Urinary bladder (tissue), 3 donors: ENCODE measurements at regions not wholly inside any gene's neighbourhood (a gene's known extent, or its start where the extent isn't known, plus 50 kb on each side); places are given as distances from the start of the nearest gene placed in this dataset.

Experiments
- DNase-seq: peaks from one replicate; pipeline ENCODE4 v3.0.0-alpha.2; 2015; ENCODE audit errors: extremely low spot score
- H3K27ac ChIP-seq: one replicate; pipeline ENCODE4 v1.5.1; 2013; ENCODE audit warnings: low read depth, mild to moderate bottlenecking, moderate library complexity
- H3K36me3 ChIP-seq: one replicate; pipeline ENCODE4 v1.6.1; 2013; ENCODE audit warnings: mild to moderate bottlenecking, moderate library complexity; ENCODE audit not compliant: insufficient read depth
- H3K4me1 ChIP-seq: one replicate; pipeline ENCODE4 v1.6.1; 2013; ENCODE audit warnings: mild to moderate bottlenecking, moderate library complexity; ENCODE audit not compliant: insufficient read depth
- H3K4me3 ChIP-seq: one replicate; pipeline ENCODE4 v1.5.1; 2013; ENCODE audit warnings: low read depth, low read length
- WGBS: extraction: QIAGEN DNeasy Blood & Tissue Kit; methylation state at CpG from one replicate; pipeline ENCODE4 v1.1.7; 2013; 5-methylcytosine and 5-hydroxymethylcytosine counted together
- donor health status: healthy with polysubstance abuse.
- donor health status: healthy.

GRCh38 chr13:97844151-97844550 lies 109.3 kb upstream of the IPO5 start:
- H3K4me3 ChIP-seq: no peak overlapping the region
- no peaks in the 10 kb centered on the region for H3K36me3 ChIP-seq
- no peaks in the 10 kb centered on the region for H3K4me1 ChIP-seq
- 84% methylated on average over 5 of the region's 5 CpGs for WGBS
- no peak for DNase-seq
- no peak overlapping the region for H3K27ac ChIP-seq

GRCh38 chr13:97848886-97849285 lies 104.6 kb upstream of the IPO5 start:
- no peak overlapping the region for H3K27ac ChIP-seq
- DNase-seq: no peak
- H3K4me3 ChIP-seq: no peak overlapping the region
- no peaks in the 10 kb centered on the region for H3K36me3 ChIP-seq
- no peaks in the 10 kb centered on the region for H3K4me1 ChIP-seq
- WGBS: 74% methylated on average over 3 of the region's 3 CpGs

GRCh38 chr13:97849305-97849704 lies 104.2 kb upstream of the IPO5 start:
- Histone ChIP-seq H3K27ac (no peak overlapping the region), H3K36me3 (no peaks in the 10 kb centered on the region), H3K4me3 (no peak overlapping the region), H3K4me1 (no peaks in the 10 kb centered on the region)
- 68% methylated on average over 4 of the region's 4 CpGs for WGBS
- no peak for DNase-seq

- no peak for DNase-seq
- no peaks in the 10 kb centered on the region for H3K4me1 ChIP-seq
- no peak overlapping the region for H3K4me3 ChIP-seq
- WGBS: 43% methylated on average over 4 of the region's 4 CpGs
- H3K36me3 ChIP-seq: no peaks in the 10 kb centered on the region
- H3K27ac ChIP-seq: no peak overlapping the region
These were observed 102.2 kb upstream of the IPO5 start for GRCh38 chr13:97851269-97851668.

- Histone ChIP-seq H3K36me3 (no peaks in the 10 kb centered on the region), H3K4me1 (no peaks in the 10 kb centered on the region), H3K4me3 (no peak overlapping the region), H3K27ac (no peak overlapping the region)
- no peak for DNase-seq
- WGBS: 77% methylated on average over 5 of the region's 5 CpGs
These were observed 101.1 kb upstream of the IPO5 start for GRCh38 chr13:97852181-97852874.

GRCh38 chr13:97853550-97853949 lies 99.9 kb upstream of the IPO5 start:
- no peak for DNase-seq
- Histone ChIP-seq H3K4me1 (no peaks in the 10 kb centered on the region), H3K27ac (no peak overlapping the region), H3K4me3 (no peak overlapping the region), H3K36me3 (no peaks in the 10 kb centered on the region)
- 68% methylated on average over 4 of the region's 4 CpGs for WGBS

- no peaks in the 10 kb centered on the region for H3K4me1 ChIP-seq
- H3K4me3 ChIP-seq: no peak overlapping the region
- no peak overlapping the region for H3K27ac ChIP-seq
- DNase-seq: peak; percentile 53
- H3K36me3 ChIP-seq: no peaks in the 10 kb centered on the region
- WGBS: 22% methylated on average over 13 of the region's 13 CpGs
These were observed 97.7 kb upstream of the IPO5 start for GRCh38 chr13:97855570-97856303.

GRCh38 chr13:97856304-97856675 lies 97.2 kb upstream of the IPO5 start:
- WGBS: 80% methylated on average over 4 of the region's 4 CpGs
- no peaks in the 10 kb centered on the region for H3K4me1 ChIP-seq
- no peak for DNase-seq
- H3K4me3 ChIP-seq: no peak overlapping the region
- H3K27ac ChIP-seq: no peak overlapping the region
- H3K36me3 ChIP-seq: no peaks in the 10 kb centered on the region

- DNase-seq: no peak
- Histone ChIP-seq H3K4me3 (no peak overlapping the region), H3K4me1 (no peaks in the 10 kb centered on the region), H3K27ac (no peak overlapping the region), H3K36me3 (no peaks in the 10 kb centered on the region)
- 81% methylated on average over 2 of the region's 2 CpGs for WGBS
These were observed 95.3 kb upstream of the IPO5 start for GRCh38 chr13:97858161-97858560.

GRCh38 chr13:97866346-97866745 lies 87.1 kb upstream of the IPO5 start:
- DNase-seq: no peak
- 92% methylated on average over 4 of the region's 4 CpGs for WGBS
- Histone ChIP-seq H3K4me1 (no peaks in the 10 kb centered on the region), H3K4me3 (no peak overlapping the region), H3K36me3 (no peaks in the 10 kb centered on the region), H3K27ac (no peak overlapping the region)

- Histone ChIP-seq H3K36me3 (no peaks in the 10 kb centered on the region), H3K27ac (no peak overlapping the region), H3K4me3 (no peak overlapping the region), H3K4me1 (no peaks in the 10 kb centered on the region)
- no peak for DNase-seq
- WGBS: 82% methylated on average over 3 of the region's 3 CpGs
These were observed 86.7 kb upstream of the IPO5 start for GRCh38 chr13:97866751-97867150.

GRCh38 chr13:97873398-97873797 lies 80.1 kb upstream of the IPO5 start:
- WGBS: 95% methylated on average over 1 of the region's 1 CpG
- DNase-seq: no peak
- no peaks in the 10 kb centered on the region for H3K4me1 ChIP-seq
- H3K27ac ChIP-seq: no peak overlapping the region
- H3K36me3 ChIP-seq: no peaks in the 10 kb centered on the region
- H3K4me3 ChIP-seq: no peak overlapping the region

GRCh38 chr13:97875218-97875617 lies 78.3 kb upstream of the IPO5 start:
- Histone ChIP-seq H3K36me3 (no peaks in the 10 kb centered on the region), H3K27ac (no peak overlapping the region), H3K4me3 (no peak overlapping the region), H3K4me1 (no peaks in the 10 kb centered on the region)
- DNase-seq: no peak
- 88% methylated on average over 9 of the region's 9 CpGs for whole genome bisulfite sequencing

- no peak overlapping the region for H3K4me3 ChIP-seq
- no peaks in the 10 kb centered on the region for H3K4me1 ChIP-seq
- 89% methylated on average over 7 of the region's 7 CpGs for WGBS
- H3K27ac ChIP-seq: no peak overlapping the region
- DNase-seq: no peak
- H3K36me3 ChIP-seq: no peaks in the 10 kb centered on the region
These were observed 77.6 kb upstream of the IPO5 start for GRCh38 chr13:97875911-97876310.
